HCT116 (cell line): ENCODE measurements at regions not wholly inside any gene's neighbourhood (a gene's known extent, or its start where the extent isn't known, plus 50 kb on each side); places are given as distances from the start of the nearest gene placed in this dataset.

Experiments used
- ATAC-seq: fragments of 200-7000 bp; cut with Tn5 transposase; 2 replicates; pipeline ENCODE4 v1.9.1; 2020; ENCODE audit warnings: mild to moderate bottlenecking, moderate library complexity
- BruUV-seq: library from RNA; stranded (reverse); fragments of 400-500 nt; replicated peaks from 2 replicates; lab custom pipeline; 2021; lab: Mats Ljungman, UMichigan
- CTCF ChIA-PET: fragments of 300-600 bp; sonication (Branson Sonifier 250); formaldehyde crosslinking; loops from one replicate; lab custom pipeline; 2021; ENCODE audit warnings: antibody characterized with exemption; lab: Charles Lee
- POLR2A ChIA-PET: fragments of 300-600, 350-600 bp; sonication (Branson Sonifier 250); formaldehyde crosslinking; loops from one replicate; lab custom pipeline; 2021; ENCODE audit warnings: antibody characterized with exemption; lab: Charles Lee
- RAD21 ChIA-PET, 2 experiments: fragments of 300-600 bp; sonication (Branson Sonifier 250); formaldehyde crosslinking; loops; one replicate each; lab custom pipeline; 2023; ENCODE audit warnings: low total read pairs in 2 of 2; ENCODE audit not compliant: uncharacterized antibody in 2 of 2, unreplicated experiment in 2 of 2, low non-redundant PET in 1 of 2; lab: Charles Lee
- DNase-seq: peaks from one replicate; pipeline ENCODE4 v3.0.0-alpha.2; 2010; ENCODE audit warnings: low read depth, low spot score
- H2AFZ ChIP-seq: fragments of 200-600 bp; shearing (Covaris generic), sonication (generic); 2 replicates; pipeline ENCODE4 v1.6.1; 2017; ENCODE audit warnings: low read depth, mixed run types, mixed read lengths, antibody characterized with exemption, low read length; ENCODE audit not compliant: poor library complexity, severe bottlenecking
- H3K27ac ChIP-seq: 2 replicates; pipeline ENCODE4 v1.5.1; 2012; ENCODE audit warnings: low read depth, low read length
- H3K27me3 ChIP-seq: fragments of 200-600 bp; sonication (generic); 2 replicates; pipeline ENCODE4 v1.6.1; 2016; ENCODE audit warnings: mixed run types, low read length, mixed read lengths; ENCODE audit not compliant: insufficient read depth
- H3K36me3 ChIP-seq, 2 experiments: fragments of 200-500 bp in 1 of 2; fragments of 200-600 bp in 1 of 2; sonication (Bioruptor generic) in 1 of 2; sonication (generic) in 1 of 2; 2 replicates each; pipeline versions ENCODE4 v1.5.1 to v1.6.1; 2014 to 2016; ENCODE audit warnings: low read length in 2 of 2, inconsistent platforms in 1 of 2, mixed read lengths in 1 of 2, mixed run types in 1 of 2; ENCODE audit not compliant: insufficient read depth in 2 of 2, control insufficient read depth in 1 of 2
- H3K4me1 ChIP-seq, 2 experiments: fragments of 200-600 bp in 1 of 2; sonication (generic) in 1 of 2; 2 replicates each; pipeline versions ENCODE4 v1.5.1 to v1.6.1; 2012 to 2017; ENCODE audit warnings: low read length in 2 of 2, inconsistent platforms in 1 of 2, mild to moderate bottlenecking in 1 of 2, mixed read lengths in 1 of 2, mixed run types in 1 of 2, moderate library complexity in 1 of 2; ENCODE audit not compliant: insufficient read depth in 2 of 2, control insufficient read depth in 1 of 2
- H3K4me2 ChIP-seq: fragments of 200-600 bp; sonication (generic); 2 replicates; pipeline ENCODE4 v1.6.1; 2017; ENCODE audit warnings: mixed run types, low read length, mixed read lengths
- H3K4me3 ChIP-seq, 2 experiments: fragments of 200-600 bp in 1 of 2; sonication (generic) in 1 of 2; replicated peaks in 1 of 2; 2 replicates each; pipeline ENCODE4 v1.5.1; 2011 to 2016; ENCODE audit warnings: low read length in 2 of 2, control low read depth in 1 of 2, low read depth in 1 of 2, mild to moderate bottlenecking in 1 of 2, mixed read lengths in 1 of 2, mixed run types in 1 of 2
- H3K79me2 ChIP-seq: fragments of 200-600 bp; sonication (generic); 2 replicates; pipeline ENCODE4 v1.6.1; 2017; ENCODE audit warnings: mild to moderate bottlenecking, mixed run types, low read length, moderate library complexity, mixed read lengths; ENCODE audit not compliant: insufficient read depth
- H3K9ac ChIP-seq: fragments of 200-600 bp; sonication (generic); 2 replicates; pipeline ENCODE4 v1.6.1; 2016; ENCODE audit warnings: low read length, mixed read lengths
- H3K9me2 ChIP-seq: fragments of 200-600 bp; sonication (generic), shearing (Covaris generic); 2 replicates; pipeline ENCODE4 v1.6.1; 2017; ENCODE audit warnings: mixed run types, mild to moderate bottlenecking, moderate library complexity; ENCODE audit not compliant: insufficient read depth
- H3K9me3 ChIP-seq, 2 experiments: fragments of 200-500 bp in 1 of 2; fragments of 200-600 bp in 1 of 2; sonication (Bioruptor generic) in 1 of 2; sonication (generic) in 1 of 2; 2 replicates each; pipeline ENCODE4 v1.6.1; 2014 to 2017; ENCODE audit warnings: low read length in 2 of 2, mixed read lengths in 2 of 2, inconsistent platforms in 1 of 2, low read depth in 1 of 2, mild to moderate bottlenecking in 1 of 2, mixed run types in 1 of 2, moderate library complexity in 1 of 2; ENCODE audit not compliant: control insufficient read depth in 1 of 2, insufficient read depth in 1 of 2
- H4K20me1 ChIP-seq: fragments of 200-600 bp; sonication (generic), shearing (Covaris generic); 2 replicates; pipeline ENCODE4 v1.6.1; 2017; ENCODE audit warnings: mixed run types, mild to moderate bottlenecking, moderate library complexity; ENCODE audit not compliant: insufficient read depth
- ATF3 ChIP-seq: IDR thresholded peaks from 2 replicates; pipeline ENCODE4 v1.6.1; 2012
- CEBPB ChIP-seq: IDR thresholded peaks from 2 replicates; pipeline ENCODE4 v1.6.1; 2012; ENCODE audit warnings: low read depth
- EGR1 ChIP-seq: IDR thresholded peaks from 2 replicates; pipeline ENCODE4 v1.6.1; 2012; ENCODE audit warnings: low read depth
- ELF1 ChIP-seq: IDR thresholded peaks from 2 replicates; pipeline ENCODE4 v1.6.1; 2012; ENCODE audit warnings: low read depth, borderline replicate concordance
- EZH2 ChIP-seq: fragments of 200-600 bp; sonication (generic); IDR thresholded peaks from 2 replicates; pipeline ENCODE4 v1.6.1; 2017; ENCODE audit warnings: antibody characterized with exemption, mixed run types
- FOSL1 ChIP-seq: IDR thresholded peaks from 2 replicates; pipeline ENCODE4 v1.6.1; 2012; ENCODE audit warnings: low read depth
- JUND ChIP-seq: IDR thresholded peaks from 2 replicates; pipeline ENCODE4 v1.6.1; 2012
- MAX ChIP-seq: IDR thresholded peaks from 2 replicates; pipeline ENCODE4 v1.6.1; 2012
- POLR2A ChIP-seq: IDR thresholded peaks from 2 replicates; pipeline ENCODE4 v1.7.0; 2011; ENCODE audit warnings: borderline replicate concordance; ENCODE audit not compliant: insufficient read depth, insufficient read length; ENCODE audit errors: extremely low read depth
- POLR2AphosphoS5 ChIP-seq: IDR thresholded peaks from 2 replicates; pipeline ENCODE4 v1.6.1; 2011; ENCODE audit warnings: mild to moderate bottlenecking, low read depth, low read length, moderate library complexity
- RAD21 ChIP-seq: IDR thresholded peaks from 2 replicates; pipeline ENCODE4 v1.6.1; 2012; ENCODE audit warnings: low read depth, mild to moderate bottlenecking
- REST ChIP-seq: IDR thresholded peaks from 2 replicates; pipeline ENCODE4 v1.6.1; 2012; ENCODE audit warnings: low read depth
- SIN3A ChIP-seq: IDR thresholded peaks from 2 replicates; pipeline ENCODE4 v1.6.1; 2012; ENCODE audit warnings: low read depth
- SP1 ChIP-seq: IDR thresholded peaks from 2 replicates; pipeline ENCODE4 v1.6.1; 2012; ENCODE audit warnings: low read depth
- SRF ChIP-seq: IDR thresholded peaks from 2 replicates; pipeline ENCODE4 v1.6.1; 2012; ENCODE audit warnings: low read depth
- TCF7L2 ChIP-seq: IDR thresholded peaks from 2 replicates; pipeline ENCODE4 v1.7.0; 2011; ENCODE audit warnings: borderline replicate concordance, inconsistent platforms; ENCODE audit not compliant: insufficient read depth, insufficient read length; ENCODE audit errors: extremely low read depth
- YY1 ChIP-seq: IDR thresholded peaks from 2 replicates; pipeline ENCODE4 v1.6.1; 2011; ENCODE audit warnings: low read length, low read depth, moderate library complexity, mild to moderate bottlenecking; ENCODE audit not compliant: insufficient replicate concordance; ENCODE audit errors: extremely low read depth
- ZFX ChIP-seq: fragments of 450-650 bp; IDR thresholded peaks from 2 replicates; pipeline ENCODE4 v1.6.1; 2017
- intact Hi-C: fragments of 100-400 bp; cut with micrococcal nuclease; formaldehyde crosslinking; loops from 2 replicates; pipeline ENCODE4 v1.10.0; 2022
- TF ChIP-seq, protein P1 (sequence below): IDR thresholded peaks from 2 replicates; pipeline ENCODE4 v1.6.1; 2011; ENCODE audit warnings: mild to moderate bottlenecking, low read length, moderate library complexity; ENCODE audit not compliant: insufficient replicate concordance; ENCODE audit errors: extremely low read depth
- TF ChIP-seq, protein P2 (sequence below), 3 experiments: fragments of 200-600 bp in 1 of 3; sonication (generic) in 1 of 3; IDR thresholded peaks in 2 of 3; conservative IDR thresholded peaks in 1 of 3; 2 replicates each; pipeline ENCODE4 v1.5.1; 2012 to 2017; ENCODE audit warnings: low read depth in 2 of 3, low read length in 2 of 3, antibody characterized with exemption in 1 of 3, borderline replicate concordance in 1 of 3, control low read depth in 1 of 3, mild to moderate bottlenecking in 1 of 3, mixed read lengths in 1 of 3, mixed run types in 1 of 3, moderate library complexity in 1 of 3; ENCODE audit not compliant: insufficient read depth in 1 of 3

DNA sequence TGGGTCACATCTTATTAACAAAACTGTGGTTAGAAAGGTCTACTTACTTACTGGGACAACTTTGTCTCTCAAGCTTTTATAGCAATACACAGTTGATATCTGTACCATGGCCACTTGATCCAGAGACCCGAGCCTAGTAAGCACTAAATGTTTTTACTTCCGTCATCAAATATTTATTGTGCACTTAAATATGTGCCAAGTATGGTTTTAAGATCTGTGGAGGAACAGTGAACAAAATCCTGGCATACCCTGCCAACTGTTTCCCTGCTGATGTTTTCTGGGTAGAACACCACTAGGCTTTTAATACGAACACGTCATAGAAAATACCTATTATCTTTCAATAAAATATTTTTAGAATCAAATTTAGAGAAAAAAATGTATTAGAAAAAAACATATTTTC, 574.8 kb downstream of the HACE1 start:
- H4K20me1 ChIP-seq = no peaks in the 10 kb centered on the region
- intact Hi-C loops = no loop called here
- no peaks in the 10 kb centered on the region for H3K36me3 ChIP-seq
- RAD21 ChIA-PET = no interaction called here
- no peak overlapping the region for H3K9ac ChIP-seq
- CTCF ChIA-PET = no interaction called here
- no peak overlapping the region for H3K27ac ChIP-seq
- H3K27me3 ChIP-seq = no peaks in the 10 kb centered on the region
- H3K79me2 ChIP-seq = no peaks in the 10 kb centered on the region
- no peak overlapping the region for H2AFZ ChIP-seq
- ATAC-seq = no peak
- H3K4me2 ChIP-seq = no peak overlapping the region
- no peak overlapping the region for H3K4me3 ChIP-seq
- POLR2A ChIA-PET = no interaction called here
- H3K9me3 ChIP-seq = no peaks in the 10 kb centered on the region
- no peak for DNase-seq
- TF ChIP-seq EGR1 = no peak
- no peak for TF ChIP-seq SP1
- no peak for TF ChIP-seq ATF3
- no peak for TF ChIP-seq MAX
- no peak for TF ChIP-seq YY1
- TF ChIP-seq ZFX = no peak
- TF ChIP-seq REST = no peak
- no peak for TF ChIP-seq EZH2
- no peak for TF ChIP-seq RAD21
- no peak for TF ChIP-seq SRF
- TF ChIP-seq, protein P1, sequence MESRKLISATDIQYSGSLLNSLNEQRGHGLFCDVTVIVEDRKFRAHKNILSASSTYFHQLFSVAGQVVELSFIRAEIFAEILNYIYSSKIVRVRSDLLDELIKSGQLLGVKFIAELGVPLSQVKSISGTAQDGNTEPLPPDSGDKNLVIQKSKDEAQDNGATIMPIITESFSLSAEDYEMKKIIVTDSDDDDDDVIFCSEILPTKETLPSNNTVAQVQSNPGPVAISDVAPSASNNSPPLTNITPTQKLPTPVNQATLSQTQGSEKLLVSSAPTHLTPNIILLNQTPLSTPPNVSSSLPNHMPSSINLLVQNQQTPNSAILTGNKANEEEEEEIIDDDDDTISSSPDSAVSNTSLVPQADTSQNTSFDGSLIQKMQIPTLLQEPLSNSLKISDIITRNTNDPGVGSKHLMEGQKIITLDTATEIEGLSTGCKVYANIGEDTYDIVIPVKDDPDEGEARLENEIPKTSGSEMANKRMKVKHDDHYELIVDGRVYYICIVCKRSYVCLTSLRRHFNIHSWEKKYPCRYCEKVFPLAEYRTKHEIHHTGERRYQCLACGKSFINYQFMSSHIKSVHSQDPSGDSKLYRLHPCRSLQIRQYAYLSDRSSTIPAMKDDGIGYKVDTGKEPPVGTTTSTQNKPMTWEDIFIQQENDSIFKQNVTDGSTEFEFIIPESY = no peak
- TF ChIP-seq JUND = no peak
- no peak for TF ChIP-seq POLR2AphosphoS5
- no peak for TF ChIP-seq POLR2A
- TF ChIP-seq, protein P2, sequence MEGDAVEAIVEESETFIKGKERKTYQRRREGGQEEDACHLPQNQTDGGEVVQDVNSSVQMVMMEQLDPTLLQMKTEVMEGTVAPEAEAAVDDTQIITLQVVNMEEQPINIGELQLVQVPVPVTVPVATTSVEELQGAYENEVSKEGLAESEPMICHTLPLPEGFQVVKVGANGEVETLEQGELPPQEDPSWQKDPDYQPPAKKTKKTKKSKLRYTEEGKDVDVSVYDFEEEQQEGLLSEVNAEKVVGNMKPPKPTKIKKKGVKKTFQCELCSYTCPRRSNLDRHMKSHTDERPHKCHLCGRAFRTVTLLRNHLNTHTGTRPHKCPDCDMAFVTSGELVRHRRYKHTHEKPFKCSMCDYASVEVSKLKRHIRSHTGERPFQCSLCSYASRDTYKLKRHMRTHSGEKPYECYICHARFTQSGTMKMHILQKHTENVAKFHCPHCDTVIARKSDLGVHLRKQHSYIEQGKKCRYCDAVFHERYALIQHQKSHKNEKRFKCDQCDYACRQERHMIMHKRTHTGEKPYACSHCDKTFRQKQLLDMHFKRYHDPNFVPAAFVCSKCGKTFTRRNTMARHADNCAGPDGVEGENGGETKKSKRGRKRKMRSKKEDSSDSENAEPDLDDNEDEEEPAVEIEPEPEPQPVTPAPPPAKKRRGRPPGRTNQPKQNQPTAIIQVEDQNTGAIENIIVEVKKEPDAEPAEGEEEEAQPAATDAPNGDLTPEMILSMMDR (IDR thresholded peaks at IDR 0.05 in 2 of 3, conservative IDR thresholded peaks at IDR 0.05 in 1 of 3; ENCODE audit: borderline replicate concordance in 1 of 3, insufficient read depth in 1 of 3, low read depth in 2 of 3, low read length in 2 of 3) = no peak
- no peak for TF ChIP-seq ELF1
- no peak for TF ChIP-seq FOSL1
- no peak for TF ChIP-seq CEBPB
- no peak for TF ChIP-seq SIN3A
- no peak for TF ChIP-seq TCF7L2
- TF ChIP-seq, all 23 proteins: peak for 0
- Histone ChIP-seq H3K9me2 (no peaks in the 10 kb centered on the region), H3K4me1 (no peaks in the 10 kb centered on the region)
- no TSS peak for BruUV-seq
